GM19438 (cell line): ENCODE measurements at regions not wholly inside any gene's neighbourhood (a gene's known extent, or its start where the extent isn't known, plus 50 kb on each side); places are given as distances from the start of the nearest gene placed in this dataset.
"Not testable (repeated sequence)": the region's sequence is repeated elsewhere in the genome, so short reads cannot be mapped to it uniquely, and the experiment has no call there.

Source experiments
- ATAC-seq: cut with Tn5 transposase; IDR thresholded peaks from one replicate; pipeline ENCODE4 v1.9.1; 2021; ENCODE audit warnings: low read depth; ENCODE audit not compliant: unreplicated experiment

GRCh38 chr12:131310227-131310969 is 356.7 kb downstream of the ADGRD1 start:
- not testable (repeated sequence) for ATAC-seq

DNA sequence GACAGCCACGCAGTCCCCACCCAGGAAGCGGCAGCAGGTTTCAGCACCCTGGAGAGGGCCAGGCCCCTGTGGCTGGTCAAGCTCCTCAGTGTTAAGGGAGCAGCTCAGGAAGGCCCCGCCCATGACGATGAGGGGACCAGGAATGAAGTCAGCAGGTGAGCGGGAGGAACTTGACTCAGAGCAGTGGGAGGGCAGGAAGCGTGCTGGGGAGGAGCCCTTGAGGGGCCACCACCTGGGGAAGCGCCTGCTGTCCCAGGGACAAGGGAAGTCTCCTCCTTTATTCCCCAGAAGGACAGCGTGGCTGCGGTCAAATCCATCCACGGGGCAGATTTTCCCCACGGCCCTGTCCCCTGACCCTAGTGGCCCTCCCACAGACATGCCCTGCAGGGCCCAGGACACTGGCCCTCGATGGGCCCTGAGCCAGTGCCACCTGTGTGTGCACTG is 357.6 kb downstream of the ADGRD1 start:
- not testable (repeated sequence) for ATAC-seq

DNA sequence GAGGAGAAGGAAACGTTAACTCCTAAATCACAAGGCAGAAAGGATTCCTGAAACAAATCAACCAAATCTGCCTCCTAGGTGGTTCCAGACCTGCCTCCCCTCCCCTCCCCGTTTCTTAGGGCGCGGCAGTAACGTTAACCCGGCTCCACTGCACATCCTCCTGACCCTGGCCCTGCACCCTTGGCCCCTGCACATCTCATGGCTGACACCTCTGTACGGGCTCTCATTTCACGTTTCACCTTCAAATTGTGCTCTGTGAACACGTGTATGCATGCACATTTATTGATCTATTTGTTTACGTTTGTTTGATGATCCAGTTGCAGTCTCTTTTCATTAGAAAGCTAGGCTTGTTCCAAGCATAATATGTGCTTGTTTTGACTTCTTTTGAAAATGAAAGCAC is 358.1 kb downstream of the ADGRD1 start:
- ATAC-seq: no peak

GRCh38 chr12:131312382-131312781 is 358.7 kb downstream of the ADGRD1 start:
- ATAC-seq: not testable (repeated sequence)

- no peak for ATAC-seq
These were observed 359.3 kb downstream of the ADGRD1 start for GRCh38 chr12:131312793-131313545.

- no peak for ATAC-seq
These were observed 359.9 kb downstream of the ADGRD1 start for GRCh38 chr12:131313635-131314034.

DNA sequence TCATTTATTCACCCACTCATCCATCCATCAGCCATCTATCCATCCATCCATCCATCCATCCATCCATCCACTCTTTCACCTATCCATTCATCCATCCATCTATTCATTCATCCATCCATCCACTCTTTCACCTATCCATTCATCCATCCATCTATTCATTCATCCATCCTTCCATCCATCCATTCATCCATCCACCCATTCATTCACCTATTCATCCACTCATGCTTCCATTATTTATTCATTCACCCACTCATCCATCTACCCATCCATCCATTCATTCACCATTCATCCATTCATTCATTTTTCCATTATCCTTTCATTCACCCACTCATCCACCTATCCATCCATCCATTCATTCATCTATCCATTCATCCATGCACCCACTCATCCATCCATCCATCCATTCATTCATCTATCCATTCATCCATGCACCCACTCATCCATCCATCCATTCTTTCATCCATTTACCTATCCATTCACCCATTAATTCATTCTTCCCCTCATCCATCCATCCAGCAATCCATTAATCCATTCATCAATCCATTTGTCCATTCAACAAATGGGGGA is 360.9 kb downstream of the ADGRD1 start:
- ATAC-seq: no peak

DNA sequence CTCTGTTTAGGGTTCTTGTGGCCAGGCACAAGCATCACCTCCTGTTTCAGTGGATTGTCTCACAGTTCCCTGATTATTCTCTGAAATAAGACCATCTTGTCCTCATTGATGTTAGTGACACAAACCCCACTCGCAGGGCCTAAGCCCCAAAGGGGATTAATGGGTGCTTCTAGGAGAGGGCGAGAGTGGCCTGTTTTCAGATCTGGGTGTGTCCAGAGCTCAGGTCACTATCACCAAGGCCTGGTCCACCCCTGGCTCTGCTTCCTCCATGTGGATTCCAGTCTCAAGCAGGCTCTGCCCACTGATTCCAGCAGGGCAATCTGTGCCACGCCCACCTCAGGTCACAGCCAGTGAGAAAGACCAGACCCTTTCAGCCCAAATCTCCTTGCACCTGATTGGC is 361.9 kb downstream of the ADGRD1 start:
- ATAC-seq: no peak

GRCh38 chr12:131316388-131316787 is 362.7 kb downstream of the ADGRD1 start:
- ATAC-seq: no peak

GRCh38 chr12:131318045-131318685 is 364.5 kb downstream of the ADGRD1 start:
- no peak for ATAC-seq

DNA sequence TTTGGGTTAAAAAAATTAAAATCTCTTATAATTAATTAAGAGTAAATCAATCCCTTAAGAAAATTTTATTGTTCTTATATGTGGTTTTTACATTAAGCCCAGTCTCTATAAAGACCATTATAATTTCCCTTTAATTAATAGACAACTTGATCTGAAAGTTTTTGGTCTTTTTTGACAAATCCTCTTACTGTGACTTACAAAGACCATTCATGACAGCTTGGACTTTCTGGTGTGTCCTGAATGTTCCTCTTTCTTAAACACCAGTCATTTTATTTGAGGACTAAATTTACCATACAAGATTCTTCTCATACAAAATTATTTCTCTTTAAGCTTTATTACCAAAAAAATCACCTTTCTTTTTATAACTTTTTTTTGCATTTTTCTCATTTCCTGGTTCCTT is 368.3 kb downstream of the ADGRD1 start:
- ATAC-seq: no peak

DNA sequence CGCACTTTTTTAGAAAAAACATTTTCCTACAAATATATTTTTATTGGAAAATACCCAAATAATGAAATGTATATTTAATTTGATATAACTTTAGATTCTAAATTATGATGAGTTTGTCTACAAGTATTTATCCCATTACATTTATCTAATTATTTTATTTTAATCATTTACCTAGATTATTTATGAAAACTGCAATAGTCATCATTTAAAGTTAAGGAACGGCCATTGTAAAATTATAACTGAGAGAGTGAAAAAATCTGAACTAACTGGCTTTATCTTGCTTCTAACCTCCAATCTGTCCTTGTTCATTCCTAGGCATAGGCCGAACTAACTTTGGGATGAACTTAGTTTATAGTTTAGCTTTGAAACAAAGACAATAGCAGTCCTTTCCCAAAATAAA is 368.8 kb downstream of the ADGRD1 start:
- ATAC-seq: not testable (repeated sequence)

DNA sequence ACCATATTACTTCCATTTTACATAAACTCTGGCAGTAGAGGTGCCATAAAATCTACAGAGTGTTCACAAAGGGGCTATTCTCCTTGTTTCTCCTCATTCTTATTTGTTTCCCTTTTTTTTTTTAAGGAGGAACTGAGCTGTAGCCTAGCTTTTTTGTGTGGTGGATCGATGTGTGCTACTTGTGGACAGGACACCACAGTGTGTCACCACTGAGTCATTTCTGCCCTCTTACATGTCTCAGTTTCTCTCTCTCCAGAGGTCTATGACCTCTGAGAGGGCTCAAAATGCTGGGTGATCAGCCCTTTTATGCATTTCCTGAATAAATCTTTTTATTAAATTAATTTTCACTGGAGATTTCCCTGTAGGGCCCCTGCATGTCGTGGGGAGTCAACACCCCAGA is 370.2 kb downstream of the ADGRD1 start:
- no peak for ATAC-seq

DNA sequence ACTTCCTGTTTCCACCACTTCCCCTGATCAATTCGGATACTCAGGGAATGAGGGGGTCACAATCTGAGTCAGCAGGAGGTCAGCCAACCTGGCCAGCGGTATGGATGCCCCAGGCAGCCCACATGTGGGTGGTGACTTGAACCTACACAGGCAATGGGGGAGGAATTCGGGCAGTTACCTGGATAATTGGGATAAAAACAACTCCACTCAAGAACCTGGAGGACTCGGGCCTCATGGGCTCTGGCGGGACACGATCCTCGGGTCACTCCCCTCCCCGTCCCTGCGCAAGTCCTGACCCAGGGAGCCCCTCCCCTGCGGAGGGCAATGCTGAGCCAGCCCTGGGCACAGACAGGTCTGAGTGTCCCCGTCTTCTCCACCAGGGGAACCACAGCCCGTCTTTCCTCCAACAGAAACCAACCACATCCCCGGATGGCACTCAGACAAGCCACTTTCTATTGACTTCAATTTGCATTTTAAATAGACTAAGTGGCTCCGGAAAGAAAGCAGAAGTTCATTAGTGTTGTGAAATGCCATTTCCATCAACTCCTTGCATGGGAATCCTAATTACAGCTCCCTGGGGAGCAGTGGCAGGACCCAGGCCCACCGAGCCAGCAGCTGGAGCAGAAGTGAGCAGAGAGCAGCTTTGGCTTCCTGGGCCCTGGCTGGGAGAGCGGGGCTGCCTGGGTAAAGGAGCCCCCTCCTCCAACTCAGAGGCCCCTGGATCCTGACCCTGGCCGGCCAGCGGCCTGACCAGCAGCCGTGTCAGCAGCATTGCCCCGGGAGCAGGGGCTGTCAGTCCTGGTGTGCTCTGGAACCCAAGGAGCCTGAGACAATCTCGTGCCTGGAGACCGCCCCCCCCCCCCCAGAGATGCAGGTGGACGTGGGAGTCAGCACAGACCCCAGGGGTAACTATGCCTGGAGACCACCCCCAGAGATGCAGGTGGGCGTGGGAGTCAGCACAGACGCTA is 374.1 kb downstream of the ADGRD1 start:
- no peak for ATAC-seq

DNA sequence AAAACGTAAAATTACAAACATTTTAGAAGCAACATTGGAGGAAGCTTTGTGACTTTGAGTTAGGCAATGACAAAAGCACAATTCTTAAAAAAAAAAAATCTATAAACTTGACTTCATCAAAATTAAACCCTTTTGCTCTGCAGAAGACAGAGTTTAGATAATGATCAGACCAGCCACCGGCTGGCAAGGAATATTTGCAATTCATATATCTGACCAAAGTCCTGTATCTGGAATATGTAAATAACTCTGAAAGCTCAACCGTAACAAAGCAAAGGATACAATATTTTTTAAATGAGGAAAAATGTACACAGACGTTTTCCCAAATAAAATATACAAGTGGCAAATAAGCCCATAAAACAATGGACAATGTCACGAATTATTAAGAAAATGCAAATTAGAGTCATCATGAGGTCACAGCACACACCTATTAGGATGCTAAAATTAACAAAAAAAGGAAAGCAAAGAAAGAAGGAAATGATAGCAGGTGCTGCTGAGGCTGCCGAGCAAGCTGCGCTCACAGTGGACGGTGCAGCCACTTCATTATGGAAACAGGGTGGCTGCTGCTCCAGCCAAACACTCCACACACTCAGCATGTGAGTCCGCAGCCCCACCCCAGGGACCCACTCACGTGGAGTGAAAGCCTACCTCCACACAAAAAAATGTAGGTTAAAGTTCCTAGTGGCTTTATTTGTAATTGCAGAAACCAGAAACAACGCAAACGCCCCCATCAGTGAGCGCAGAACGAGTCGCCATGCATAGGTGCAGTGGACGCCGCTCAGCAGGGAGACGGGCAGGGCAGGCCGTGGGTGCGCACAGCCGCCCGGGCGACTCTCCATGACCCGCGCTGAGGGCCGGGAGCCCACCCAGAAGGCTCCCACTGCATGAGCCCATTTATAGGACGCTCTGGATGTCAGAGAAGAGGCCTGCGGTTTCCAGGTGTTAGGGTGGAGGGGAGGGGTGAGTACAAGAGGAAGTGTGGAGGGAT is 375.4 kb downstream of the ADGRD1 start:
- ATAC-seq: not testable (repeated sequence)

- ATAC-seq: no peak
These were observed 376.6 kb downstream of the ADGRD1 start for GRCh38 chr12:131330106-131330815.

- ATAC-seq: no peak
These were observed 377.5 kb downstream of the ADGRD1 start for GRCh38 chr12:131331148-131331750.

DNA sequence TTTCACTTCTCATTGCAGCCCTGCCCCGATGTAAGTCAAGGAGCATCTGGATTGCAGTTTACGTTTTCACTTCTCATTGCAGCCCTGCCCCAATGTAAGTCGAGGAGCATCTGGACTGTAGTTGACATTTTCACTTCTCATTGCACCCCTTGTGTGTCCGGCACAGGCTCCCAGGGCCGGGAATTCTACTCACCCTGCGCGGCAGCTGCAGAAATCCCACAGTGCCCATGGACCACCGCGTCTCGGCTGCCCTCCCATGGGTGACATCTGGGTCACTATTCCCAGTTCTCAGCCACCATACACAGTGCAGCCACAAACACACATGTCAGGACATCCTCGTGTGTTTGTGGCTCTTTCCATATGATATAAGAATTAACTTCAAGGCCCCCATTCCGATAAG is 378.5 kb downstream of the ADGRD1 start:
- no peak for ATAC-seq
